K562 (cell line): ENCODE measurements at regions not wholly inside any gene's neighbourhood (a gene's known extent, or its start where the extent isn't known, plus 50 kb on each side); places are given as distances from the start of the nearest gene placed in this dataset.

Source experiments
- ATAC-seq: fragments of 200-7000 bp; cut with Tn5 transposase; 3 replicates; pipeline ENCODE4 v1.9.1; 2020; ENCODE audit warnings: moderate library complexity
- BruUV-seq: library from RNA; stranded (reverse); fragments of 400-500 nt; replicated peaks from 2 replicates; lab custom pipeline; 2021; lab: Mats Ljungman, UMichigan
- CTCF ChIA-PET: fragments of 300-600 bp; formaldehyde crosslinking; extraction: SDS; loops from one replicate; lab custom pipeline; 2021; ENCODE audit warnings: low intra/inter-chr PET ratio; lab: Yijun Ruan, JAX
- POLR2A ChIA-PET: fragments of 300-600, 350-650 bp; sonication (Branson Sonifier 250); formaldehyde crosslinking; extraction: SDS; loops from one replicate; lab custom pipeline; 2021; ENCODE audit warnings: antibody characterized with exemption, inconsistent platforms; lab: Yijun Ruan, JAX
- DNase-seq, 4 experiments: peaks; one replicate each; pipeline versions ENCODE4 v3.0.0 to v3.0.0-alpha.2; 2011 to 2018; ENCODE audit warnings: low spot score in 3 of 4, mixed read lengths in 3 of 4; ENCODE audit errors: extremely low read depth in 1 of 4
- FAIRE-seq: peaks from 2 replicates; lab custom pipeline; 2011; peaks lifted over from hg19 to GRCh38; lab: Jason Lieb, UNC
- H2AFZ ChIP-seq: 2 replicates; pipeline ENCODE4 v1.6.0; 2011; ENCODE audit warnings: low read depth, low read length, control low read depth, inconsistent platforms
- H3K27ac ChIP-seq: fragments of 200-600 bp; 3 replicates; pipeline ENCODE4 v1.8.0; 2011; ENCODE audit warnings: low read depth, mild to moderate bottlenecking, control low read depth, inconsistent platforms, low read length, moderate library complexity, mixed read lengths; ENCODE audit errors: extremely low read depth
- H3K27me3 ChIP-seq, 2 experiments: fragments of 300-600 bp in 1 of 2; 2 replicates in 1 of 2; 3 replicates in 1 of 2; pipeline versions ENCODE4 v1.6.0 to v1.8.0; 2011; ENCODE audit warnings: inconsistent platforms in 2 of 2, low read length in 2 of 2, mild to moderate bottlenecking in 1 of 2, mixed read lengths in 1 of 2, moderate library complexity in 1 of 2; ENCODE audit not compliant: control insufficient read depth in 2 of 2, insufficient read depth in 2 of 2
- H3K36me3 ChIP-seq: fragments of 300-600 bp; 3 replicates; pipeline ENCODE4 v1.8.0; 2011; ENCODE audit warnings: mild to moderate bottlenecking, low read length, inconsistent platforms; ENCODE audit not compliant: control insufficient read depth, insufficient read depth
- H3K4me1 ChIP-seq, 2 experiments: fragments of 200-600 bp in 1 of 2; replicated peaks in 1 of 2; 2 replicates in 1 of 2; 3 replicates in 1 of 2; pipeline versions ENCODE4 v1.5.1 to v1.8.0; 2011; ENCODE audit warnings: inconsistent platforms in 2 of 2, low read length in 2 of 2, mild to moderate bottlenecking in 1 of 2, mixed read lengths in 1 of 2, moderate library complexity in 1 of 2; ENCODE audit not compliant: control insufficient read depth in 2 of 2, insufficient read depth in 2 of 2
- H3K4me2 ChIP-seq: 2 replicates; pipeline ENCODE4 v1.6.1; 2011; ENCODE audit warnings: low read length, control low read depth, inconsistent platforms, mixed read lengths; ENCODE audit not compliant: insufficient read depth
- H3K4me3 ChIP-seq: fragments of 200-600 bp; sonication (generic), shearing (Covaris generic); 2 replicates; pipeline ENCODE4 v1.5.1; 2016; ENCODE audit warnings: control low read depth, inconsistent platforms
- H3K79me2 ChIP-seq: fragments of 200-600 bp; 3 replicates; pipeline ENCODE4 v1.8.0; 2011; ENCODE audit warnings: low read length, inconsistent platforms; ENCODE audit not compliant: control insufficient read depth, insufficient read depth
- H3K9ac ChIP-seq, 2 experiments: 2 replicates each; pipeline versions ENCODE4 v1.6.0 to v1.6.1; 2011; ENCODE audit warnings: low read depth in 2 of 2, low read length in 2 of 2, control low read depth in 1 of 2, inconsistent platforms in 1 of 2, mild to moderate bottlenecking in 1 of 2, mixed read lengths in 1 of 2; ENCODE audit not compliant: insufficient read depth in 1 of 2
- H3K9me1 ChIP-seq: one replicate; pipeline ENCODE4 v1.6.0; 2011; ENCODE audit warnings: inconsistent platforms, mild to moderate bottlenecking, low read length, moderate library complexity; ENCODE audit not compliant: control insufficient read depth, insufficient read depth
- H3K9me3 ChIP-seq: replicated peaks from 2 replicates; pipeline ENCODE4 v1.5.1; 2011; ENCODE audit warnings: low read depth, low read length, inconsistent platforms; ENCODE audit not compliant: control insufficient read depth, insufficient read depth
- H4K20me1 ChIP-seq: replicated peaks from 2 replicates; pipeline ENCODE4 v1.6.1; 2011; ENCODE audit warnings: low read length, inconsistent platforms, mixed read lengths; ENCODE audit not compliant: control insufficient read depth, insufficient read depth
- DDX20 ChIP-seq: fragments of 450-650 bp; IDR thresholded peaks from 2 replicates; pipeline ENCODE4 v1.6.1; 2016; ENCODE audit warnings: missing genetic modification characterization, low read depth, mild to moderate bottlenecking, missing compliant biosample characterization, moderate library complexity
- DPF2 ChIP-seq: fragments of 450-650 bp; IDR thresholded peaks from 2 replicates; pipeline ENCODE4 v1.6.1; 2016
- FOS ChIP-seq: IDR thresholded peaks from 3 replicates; pipeline ENCODE4 v1.6.1; 2011; ENCODE audit not compliant: insufficient read length; ENCODE audit errors: extremely low read depth
- HNRNPK ChIP-seq: fragments of 200-400 bp; formaldehyde crosslinking; IDR thresholded peaks from one replicate; pipeline ENCODE4 v1.6.1; 2018; ENCODE audit warnings: mild to moderate bottlenecking, low read depth, low read length; ENCODE audit not compliant: poor library complexity, severe bottlenecking
- MAFF ChIP-seq: IDR thresholded peaks from 2 replicates; pipeline ENCODE4 v1.6.1; 2012; ENCODE audit warnings: low read length, improper control_type of control experiment
- MAZ ChIP-seq, 2 experiments: fragments of 450-650 bp in 1 of 2; sonication (generic) in 1 of 2; formaldehyde crosslinking; IDR thresholded peaks in 1 of 2; conservative IDR thresholded peaks in 1 of 2; 2 replicates each; pipeline versions ENCODE4 v1.4.0 to v1.5.0; 2020; ENCODE audit warnings: mild to moderate bottlenecking in 1 of 2, missing genetic modification reagents in 1 of 2
- MBD2 ChIP-seq: sonication (generic); IDR thresholded peaks from 2 replicates; pipeline ENCODE4 v1.6.1; 2016; ENCODE audit warnings: low read depth, borderline replicate concordance
- MEIS2 ChIP-seq: fragments of 450-650 bp; IDR thresholded peaks from 2 replicates; pipeline ENCODE4 v1.6.1; 2014; ENCODE audit warnings: mild to moderate bottlenecking; ENCODE audit not compliant: partially characterized antibody
- PHTF2 ChIP-seq: fragments of 250-450 bp; sonication (Bioruptor Pico); IDR thresholded peaks from 2 replicates; pipeline ENCODE4 v1.5.0; 2021; ENCODE audit warnings: mild to moderate bottlenecking
- POLR2AphosphoS2 ChIP-seq: IDR thresholded peaks from 2 replicates; pipeline ENCODE4 v1.6.1; 2012; ENCODE audit warnings: low read length, improper control_type of control experiment
- SETDB1 ChIP-seq: IDR thresholded peaks from one replicate; pipeline ENCODE4 v1.6.1; 2012; ENCODE audit warnings: low read length, control low read depth, inconsistent platforms
- SP1 ChIP-seq: sonication (generic); formaldehyde crosslinking; IDR thresholded peaks from 2 replicates; pipeline ENCODE4 v1.8.1; 2022; ENCODE audit warnings: mild to moderate bottlenecking, missing genetic modification reagents
- TFAM ChIP-seq: fragments of 250-450 bp; sonication (Bioruptor Pico); conservative IDR thresholded peaks from 2 replicates; pipeline ENCODE4 v1.5.0; 2021; ENCODE audit warnings: mild to moderate bottlenecking, moderate library complexity
- ZNF785 ChIP-seq: fragments of 250-450 bp; sonication (Bioruptor Pico); IDR thresholded peaks from 2 replicates; pipeline ENCODE4 v1.4.0; 2020; ENCODE audit warnings: mild to moderate bottlenecking
- WGBS: fragments of 100-300 bp; shearing (Covaris generic); methylation state at CpG from one replicate; pipeline ENCODE4 v1.1.6; 2016; ENCODE audit warnings: low coverage, mixed read lengths; ENCODE audit not compliant: insufficient coverage; ENCODE audit errors: missing lambda C conversion rate; 5-methylcytosine and 5-hydroxymethylcytosine counted together
- in situ Hi-C: fragments of 300-500 bp; cut with MboI; formaldehyde crosslinking; loops from 4 replicates; pipeline ENCODE4 v1.15.0; 2018; ENCODE audit warnings: inconsistent platforms, mixed read lengths
- intact Hi-C: fragments of 100-400 bp; cut with micrococcal nuclease; formaldehyde crosslinking; loops from 2 replicates; pipeline ENCODE4 v1.14.2; 2022
- TF ChIP-seq, protein P1 (sequence below): fragments of 450-650 bp; formaldehyde crosslinking; IDR thresholded peaks from 2 replicates; pipeline ENCODE4 v1.4.0; 2022; ENCODE audit warnings: missing genetic modification characterization
- TF ChIP-seq, protein P2 (sequence below): fragments of 200-800 bp; sonication (Bioruptor generic); IDR thresholded peaks from 2 replicates; pipeline ENCODE4 v1.6.1; 2017; ENCODE audit warnings: missing genetic modification characterization, missing compliant biosample characterization
- TF ChIP-seq, protein P3 (sequence below): fragments of 250-450 bp; sonication (Bioruptor Pico); IDR thresholded peaks from 2 replicates; pipeline ENCODE4 v1.5.0; 2022; ENCODE audit warnings: mild to moderate bottlenecking
- TF ChIP-seq, protein P4 (sequence below): fragments of 250-450 bp; sonication (Bioruptor Pico); IDR thresholded peaks from 2 replicates; pipeline ENCODE4 v1.8.0; 2022; ENCODE audit warnings: inconsistent platforms, mild to moderate bottlenecking, moderate library complexity, borderline replicate concordance

DNA sequence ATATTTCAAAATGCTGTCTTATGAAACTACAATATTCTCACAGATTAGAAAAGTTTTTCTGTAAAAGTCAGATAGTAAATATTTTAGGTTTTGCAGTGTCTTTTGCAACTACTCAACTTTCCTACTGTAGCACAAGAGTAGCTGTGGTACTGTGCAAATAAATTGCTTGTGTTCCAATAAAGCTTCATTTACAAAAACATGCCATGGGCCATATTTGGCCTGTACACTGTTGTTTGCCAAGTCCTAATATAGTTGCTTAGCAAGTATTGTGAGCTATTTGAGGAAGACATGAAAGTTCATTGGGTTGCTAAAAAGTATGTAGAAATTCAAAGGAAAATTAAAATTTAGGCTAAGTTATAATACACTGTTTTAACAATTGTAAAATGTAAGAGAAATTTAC, 80.0 kb downstream of the TFPI2 start (continued):
- TF ChIP-seq, protein P1, sequence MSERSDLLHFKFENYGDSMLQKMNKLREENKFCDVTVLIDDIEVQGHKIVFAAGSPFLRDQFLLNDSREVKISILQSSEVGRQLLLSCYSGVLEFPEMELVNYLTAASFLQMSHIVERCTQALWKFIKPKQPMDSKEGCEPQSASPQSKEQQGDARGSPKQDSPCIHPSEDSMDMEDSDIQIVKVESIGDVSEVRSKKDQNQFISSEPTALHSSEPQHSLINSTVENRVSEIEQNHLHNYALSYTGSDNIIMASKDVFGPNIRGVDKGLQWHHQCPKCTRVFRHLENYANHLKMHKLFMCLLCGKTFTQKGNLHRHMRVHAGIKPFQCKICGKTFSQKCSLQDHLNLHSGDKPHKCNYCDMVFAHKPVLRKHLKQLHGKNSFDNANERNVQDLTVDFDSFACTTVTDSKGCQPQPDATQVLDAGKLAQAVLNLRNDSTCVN (CRISPR knock-in tag): no peak

DNA sequence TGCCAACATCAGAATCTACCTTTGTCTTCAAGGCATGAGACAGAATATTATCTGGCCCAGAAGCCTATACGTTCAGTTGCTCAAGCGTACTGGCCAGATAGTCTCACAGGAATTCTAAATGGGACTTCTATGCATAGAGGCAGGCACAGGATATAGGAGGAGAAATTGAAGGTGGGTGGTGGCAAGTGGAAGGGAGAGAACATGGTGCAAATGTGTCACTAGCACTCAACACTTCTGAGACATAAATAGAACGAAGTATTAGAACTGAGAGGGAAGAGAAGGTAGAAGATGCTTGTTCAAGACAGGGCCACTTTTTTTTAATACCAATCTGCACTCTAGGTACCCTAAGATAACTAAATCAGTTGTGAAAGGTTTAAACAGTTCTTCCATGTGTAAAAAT, 85.8 kb downstream of the TFPI2 start:
- Histone ChIP-seq H3K4me3 (no peak overlapping the region), H3K36me3 (no peaks in the 10 kb centered on the region), H3K4me1 (no peaks in the 10 kb centered on the region), H3K79me2 (no peaks in the 10 kb centered on the region), H2AFZ (no peak overlapping the region), H3K9me1 (no peaks in the 10 kb centered on the region), H3K9ac (no peak overlapping the region), H3K27me3 (no peaks in the 10 kb centered on the region), H3K27ac (no peak overlapping the region), H3K9me3 (no peaks in the 10 kb centered on the region), H4K20me1 (no peaks in the 10 kb centered on the region), H3K4me2 (no peak overlapping the region)
- DNase-seq: no peak
- BruUV-seq: no TSS peak
- CTCF ChIA-PET: no interaction called here
- WGBS: 6% methylated on average over 3 of the region's 3 CpGs
- ATAC-seq: no peak
- intact Hi-C loops: no loop called here
- no peak for FAIRE-seq
- POLR2A ChIA-PET: no interaction called here
- in situ Hi-C loops: no loop called here
- TF ChIP-seq, protein P2, sequence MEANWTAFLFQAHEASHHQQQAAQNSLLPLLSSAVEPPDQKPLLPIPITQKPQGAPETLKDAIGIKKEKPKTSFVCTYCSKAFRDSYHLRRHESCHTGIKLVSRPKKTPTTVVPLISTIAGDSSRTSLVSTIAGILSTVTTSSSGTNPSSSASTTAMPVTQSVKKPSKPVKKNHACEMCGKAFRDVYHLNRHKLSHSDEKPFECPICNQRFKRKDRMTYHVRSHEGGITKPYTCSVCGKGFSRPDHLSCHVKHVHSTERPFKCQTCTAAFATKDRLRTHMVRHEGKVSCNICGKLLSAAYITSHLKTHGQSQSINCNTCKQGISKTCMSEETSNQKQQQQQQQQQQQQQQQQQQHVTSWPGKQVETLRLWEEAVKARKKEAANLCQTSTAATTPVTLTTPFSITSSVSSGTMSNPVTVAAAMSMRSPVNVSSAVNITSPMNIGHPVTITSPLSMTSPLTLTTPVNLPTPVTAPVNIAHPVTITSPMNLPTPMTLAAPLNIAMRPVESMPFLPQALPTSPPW (CRISPR knock-in tag): no peak
- no peak for TF ChIP-seq FOS
- no peak for TF ChIP-seq MAZ (CRISPR knock-in tag; conservative IDR thresholded peaks at IDR 0.05 in 1 of 2, IDR thresholded peaks at IDR 0.05 in 1 of 2)
- TF ChIP-seq, protein P3, sequence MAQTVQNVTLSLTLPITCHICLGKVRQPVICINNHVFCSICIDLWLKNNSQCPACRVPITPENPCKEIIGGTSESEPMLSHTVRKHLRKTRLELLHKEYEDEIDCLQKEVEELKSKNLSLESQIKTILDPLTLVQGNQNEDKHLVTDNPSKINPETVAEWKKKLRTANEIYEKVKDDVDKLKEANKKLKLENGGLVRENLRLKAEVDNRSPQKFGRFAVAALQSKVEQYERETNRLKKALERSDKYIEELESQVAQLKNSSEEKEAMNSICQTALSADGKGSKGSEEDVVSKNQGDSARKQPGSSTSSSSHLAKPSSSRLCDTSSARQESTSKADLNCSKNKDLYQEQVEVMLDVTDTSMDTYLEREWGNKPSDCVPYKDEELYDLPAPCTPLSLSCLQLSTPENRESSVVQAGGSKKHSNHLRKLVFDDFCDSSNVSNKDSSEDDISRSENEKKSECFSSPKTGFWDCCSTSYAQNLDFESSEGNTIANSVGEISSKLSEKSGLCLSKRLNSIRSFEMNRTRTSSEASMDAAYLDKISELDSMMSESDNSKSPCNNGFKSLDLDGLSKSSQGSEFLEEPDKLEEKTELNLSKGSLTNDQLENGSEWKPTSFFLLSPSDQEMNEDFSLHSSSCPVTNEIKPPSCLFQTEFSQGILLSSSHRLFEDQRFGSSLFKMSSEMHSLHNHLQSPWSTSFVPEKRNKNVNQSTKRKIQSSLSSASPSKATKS: no peak
- no peak for TF ChIP-seq MEIS2
- TF ChIP-seq DDX20: no peak
- TF ChIP-seq, protein P4, sequence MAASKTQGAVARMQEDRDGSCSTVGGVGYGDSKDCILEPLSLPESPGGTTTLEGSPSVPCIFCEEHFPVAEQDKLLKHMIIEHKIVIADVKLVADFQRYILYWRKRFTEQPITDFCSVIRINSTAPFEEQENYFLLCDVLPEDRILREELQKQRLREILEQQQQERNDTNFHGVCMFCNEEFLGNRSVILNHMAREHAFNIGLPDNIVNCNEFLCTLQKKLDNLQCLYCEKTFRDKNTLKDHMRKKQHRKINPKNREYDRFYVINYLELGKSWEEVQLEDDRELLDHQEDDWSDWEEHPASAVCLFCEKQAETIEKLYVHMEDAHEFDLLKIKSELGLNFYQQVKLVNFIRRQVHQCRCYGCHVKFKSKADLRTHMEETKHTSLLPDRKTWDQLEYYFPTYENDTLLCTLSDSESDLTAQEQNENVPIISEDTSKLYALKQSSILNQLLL (CRISPR knock-in tag): no peak
- no peak for TF ChIP-seq HNRNPK
- TF ChIP-seq MAFF: no peak
- TF ChIP-seq POLR2AphosphoS2: no peak
- TF ChIP-seq SETDB1: no peak
- no peak for TF ChIP-seq MBD2
- TF ChIP-seq DPF2: no peak
- no peak for TF ChIP-seq TFAM (CRISPR knock-in tag)
- TF ChIP-seq PHTF2 (CRISPR knock-in tag): no peak
- TF ChIP-seq SP1 (CRISPR knock-in tag): no peak
- TF ChIP-seq ZNF785 (CRISPR knock-in tag): no peak
